ENCODE measurements at regions not wholly inside any gene's neighbourhood (a gene's known extent, or its start where the extent isn't known, plus 50 kb on each side); places are given as distances from the start of the nearest gene placed in this dataset.
"Not testable (repeated sequence)": the region's sequence is repeated elsewhere in the genome, so short reads cannot be mapped to it uniquely, and the experiment has no call there.

DNA sequence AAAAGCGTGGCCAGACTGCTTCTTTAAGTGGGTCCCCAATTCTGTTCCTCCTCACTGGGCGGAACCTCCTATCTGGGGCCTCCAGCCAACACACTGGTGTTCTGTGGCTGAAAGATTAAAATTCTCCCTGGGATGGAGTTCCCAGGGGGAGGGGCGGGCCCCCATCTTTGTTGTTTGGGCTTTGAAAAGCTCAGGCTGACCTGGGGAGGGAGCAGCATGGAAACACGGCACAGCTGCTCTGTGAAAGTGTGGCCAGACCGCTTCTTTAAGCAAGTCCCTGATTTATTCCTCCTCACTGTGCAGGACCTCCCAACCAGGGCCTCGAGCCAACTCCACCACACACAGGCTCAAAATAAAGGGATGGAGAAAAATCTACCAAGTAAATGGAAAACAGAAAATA, 219.5 kb downstream of the TMEM47 start:
- ATAC-seq (peak; percentile 67), DNase-seq (ENCODE audit: low spot score) (no peak)
- intact Hi-C loops (cut with DNase I), result no loop called here

DNA sequence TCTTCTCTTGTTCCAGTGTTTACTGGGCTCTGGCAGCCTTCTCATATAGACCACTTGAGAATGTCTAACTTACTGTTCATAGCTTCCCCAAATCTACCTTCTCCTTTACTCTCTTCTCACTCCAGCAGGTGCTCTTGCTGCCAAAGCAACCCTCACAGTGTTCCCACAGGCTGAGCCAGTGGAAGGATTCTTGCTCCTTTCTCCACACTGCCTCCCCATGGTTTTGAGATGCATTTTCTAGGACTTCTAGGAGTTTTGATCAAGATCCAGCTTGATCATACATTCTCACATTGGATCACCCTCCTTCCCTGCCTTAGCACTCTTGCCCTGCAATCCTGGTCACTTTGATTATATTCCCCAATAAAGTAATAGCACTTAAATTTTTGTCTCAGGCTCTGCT, 230.8 kb downstream of the TMEM47 start:
- ATAC-seq (no peak), DNase-seq (ENCODE audit: low spot score) (no peak)
- intact Hi-C loops (cut with DNase I), result no loop called here

DNA sequence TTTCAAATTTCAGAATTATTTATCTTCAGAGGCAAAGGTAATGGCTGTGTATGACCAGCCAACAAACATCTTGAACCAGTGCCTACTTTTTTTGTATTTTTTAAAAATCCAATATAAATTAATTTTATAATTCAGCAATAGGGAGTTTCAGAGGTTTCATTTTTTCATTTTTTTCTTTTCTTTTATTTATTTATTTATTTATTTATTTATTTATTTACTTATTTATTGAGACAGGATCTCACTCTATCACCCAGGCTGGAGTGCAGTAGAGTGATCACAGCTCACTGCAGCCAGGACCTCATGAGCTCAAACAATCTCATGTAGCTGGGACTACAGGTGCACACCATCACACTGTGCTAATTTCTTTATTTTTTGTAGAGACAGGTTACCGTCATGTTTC, 250.5 kb downstream of the TMEM47 start:
- DNase-seq (ENCODE audit: low spot score), result no peak
- no peak for ATAC-seq
- intact Hi-C loops (cut with DNase I), result no loop called here

DNA sequence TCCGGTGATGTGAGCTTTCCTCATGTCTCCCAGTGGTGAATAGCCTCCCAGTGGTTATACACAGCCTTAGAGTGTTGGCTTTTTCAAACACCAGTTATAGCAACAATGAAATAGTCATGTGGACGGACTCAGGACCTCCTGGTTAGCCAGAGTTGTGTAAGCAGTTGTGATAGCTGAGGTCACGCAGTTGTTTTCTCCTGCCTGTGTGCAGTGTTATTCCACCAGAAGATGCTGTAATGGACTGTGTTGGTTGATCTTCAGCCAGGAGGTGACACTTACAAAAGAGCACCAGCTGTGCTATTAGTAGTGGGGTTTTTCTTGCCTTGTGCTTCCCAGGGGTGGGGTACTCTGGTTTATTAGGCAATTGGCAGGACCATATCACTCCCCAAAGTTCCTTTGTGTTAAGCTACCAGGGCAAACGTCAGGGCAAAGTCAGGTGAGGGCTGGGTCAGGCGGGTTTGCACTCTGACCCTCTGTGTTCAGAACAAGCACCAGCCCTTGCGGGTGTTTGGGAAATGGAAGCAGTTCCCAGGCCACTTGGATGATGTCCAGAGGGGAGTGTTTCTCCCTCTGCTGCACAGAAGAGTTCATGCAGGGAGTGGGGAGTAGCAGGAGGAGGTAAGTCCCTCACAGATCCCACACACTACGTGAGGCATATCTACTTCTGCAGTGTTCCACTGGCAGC, 252.6 kb downstream of the TMEM47 start:
- DNase-seq (ENCODE audit: low spot score), result no peak
- intact Hi-C loops (cut with DNase I), result no loop called here
- ATAC-seq, result peak; percentile 94

DNA sequence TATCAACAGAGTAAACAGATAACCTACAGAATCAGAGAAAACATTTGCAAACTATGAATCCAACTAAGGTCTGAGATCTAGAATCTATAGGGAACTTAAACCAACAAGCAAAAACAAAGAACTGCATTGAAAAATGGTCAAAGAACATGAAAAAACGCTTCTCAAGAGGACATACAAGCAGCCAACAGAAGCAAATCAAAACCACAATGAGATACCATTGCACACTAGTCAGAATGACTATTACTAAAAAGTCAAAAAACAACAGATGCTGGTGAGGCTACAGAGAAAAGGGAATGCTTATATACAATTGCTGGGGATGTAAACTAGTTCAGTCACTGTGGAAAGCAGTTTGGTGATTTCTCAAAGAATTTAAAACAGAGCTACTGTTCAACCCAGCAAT, 255.7 kb downstream of the TMEM47 start:
- DNase-seq (ENCODE audit: low spot score), result no peak
- ATAC-seq, result no peak
- intact Hi-C loops (cut with DNase I), result no loop called here

DNA sequence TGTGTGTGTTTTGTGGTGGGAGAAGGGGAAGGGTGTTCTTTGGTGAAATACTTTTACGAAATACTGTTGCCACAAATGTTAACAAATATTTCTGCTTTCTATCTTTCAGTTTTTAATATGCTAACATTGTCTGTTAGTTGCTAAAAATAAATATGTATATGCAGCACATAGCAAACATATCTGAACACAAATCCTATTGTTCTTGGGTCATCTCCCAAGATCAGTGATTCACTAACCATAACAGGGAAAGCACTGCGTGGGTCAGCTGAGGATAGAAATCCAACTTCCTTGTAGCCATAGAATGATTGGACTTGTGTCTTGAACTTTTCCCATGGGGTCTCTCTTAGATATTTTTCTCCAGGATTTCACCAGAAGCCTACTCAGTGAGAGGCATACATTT, 250.3 kb upstream of the FAM47A start:
- no peak for DNase-seq (ENCODE audit: low spot score)
- intact Hi-C loops (cut with DNase I), result no loop called here
- no peak for ATAC-seq

DNA sequence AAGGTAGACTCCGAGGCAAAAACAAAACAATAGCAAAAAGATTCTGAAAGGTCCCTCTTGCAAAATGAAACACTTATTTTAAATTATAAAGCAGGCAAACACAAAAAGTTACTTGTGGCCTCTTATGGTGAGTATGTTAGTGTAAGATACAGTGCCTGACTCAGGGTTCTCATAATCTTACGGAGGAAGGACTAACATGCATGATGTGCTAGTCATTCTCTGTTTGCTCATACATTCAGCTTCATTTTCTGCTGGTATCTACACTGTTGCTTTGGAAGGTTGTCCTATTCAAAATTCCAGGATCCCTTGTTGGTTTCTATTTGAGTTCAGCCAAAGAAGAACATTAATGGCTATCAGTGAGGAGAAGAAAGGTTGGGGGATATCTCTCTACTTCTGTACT, 249.1 kb upstream of the FAM47A start:
- intact Hi-C loops (cut with DNase I), result no loop called here
- DNase-seq (ENCODE audit: low spot score) (no peak), ATAC-seq (no peak)

DNA sequence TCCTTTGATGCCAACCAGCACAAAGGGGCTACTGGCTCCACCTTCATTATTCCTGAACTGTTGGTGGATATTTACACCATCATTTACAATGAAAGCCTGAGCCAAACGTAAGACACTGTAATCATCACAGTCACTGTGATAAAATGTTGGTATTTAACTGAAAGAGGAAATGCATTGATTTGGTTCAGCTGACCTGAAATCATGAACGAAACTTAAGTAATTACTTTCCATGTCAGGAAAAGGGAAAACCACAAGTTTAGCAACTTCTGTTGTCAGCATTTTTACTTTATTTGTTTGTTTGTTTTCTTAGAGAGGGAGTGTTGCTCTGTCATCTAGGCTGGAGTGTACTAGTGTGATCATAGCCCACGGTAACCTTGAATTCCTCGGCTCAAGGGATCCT, 247.8 kb upstream of the FAM47A start:
- intact Hi-C loops (cut with DNase I), result no loop called here
- DNase-seq (ENCODE audit: low spot score), result no peak
- no peak for ATAC-seq

DNA sequence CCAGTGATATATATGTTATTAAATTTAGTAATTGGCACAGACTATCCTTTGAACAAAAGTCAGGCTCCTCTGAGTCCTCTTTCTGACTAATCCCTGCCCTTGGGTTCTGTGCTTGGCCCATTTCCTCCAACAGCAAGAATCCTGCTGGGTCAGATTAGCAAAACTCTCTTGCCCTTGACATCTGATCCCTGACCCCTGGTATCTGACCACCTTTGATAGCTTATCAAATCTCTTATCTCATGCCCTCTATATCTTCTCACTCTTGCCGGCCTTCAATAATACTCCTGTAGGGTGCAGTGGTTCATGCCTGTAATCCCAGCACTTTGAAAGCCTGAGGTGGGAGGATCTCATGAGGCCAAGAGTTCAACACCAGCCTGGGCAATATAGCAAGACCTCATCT, 245.5 kb upstream of the FAM47A start:
- intact Hi-C loops (cut with DNase I), result no loop called here
- DNase-seq (ENCODE audit: low spot score), result no peak
- no peak for ATAC-seq

DNA sequence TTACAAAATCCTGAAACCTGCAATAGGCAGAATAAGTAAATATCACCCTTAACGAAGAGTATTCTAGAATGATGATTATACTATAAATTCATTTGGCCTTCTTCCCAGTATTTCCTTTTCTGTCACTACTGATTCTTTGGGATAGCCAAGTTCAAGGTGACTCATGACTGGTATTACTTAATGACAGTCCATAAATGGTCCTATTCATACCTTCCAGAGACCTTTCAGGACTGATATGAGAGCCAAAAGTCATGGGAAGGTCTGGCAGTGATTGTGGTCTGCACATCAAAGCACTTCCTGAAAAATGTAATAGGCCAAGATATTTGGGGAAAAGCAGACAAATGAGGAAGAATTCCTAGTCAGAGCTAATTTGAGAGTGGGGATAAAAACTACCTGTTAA, 239.6 kb upstream of the FAM47A start:
- intact Hi-C loops (cut with DNase I), result no loop called here
- ATAC-seq, result no peak
- DNase-seq (ENCODE audit: low spot score), result no peak

DNA sequence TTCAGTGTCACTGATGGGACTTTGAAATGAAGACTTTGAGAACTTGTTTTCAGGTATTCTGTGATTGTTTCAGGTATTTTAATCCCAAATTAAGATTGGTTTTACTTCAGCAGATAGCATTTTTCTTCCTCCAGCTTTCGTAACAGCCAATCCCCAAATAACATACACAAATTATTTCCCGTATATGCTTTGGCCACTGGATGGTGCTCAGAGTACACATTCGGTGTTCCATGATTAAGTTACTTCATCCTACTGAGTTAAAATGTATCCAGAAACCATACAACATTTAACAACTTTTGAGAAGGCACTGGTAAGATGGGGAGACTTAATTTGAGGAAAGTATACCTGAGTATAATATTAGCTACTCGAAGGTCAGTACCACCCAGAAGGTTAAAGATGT, 233.4 kb upstream of the FAM47A start:
- DNase-seq (ENCODE audit: low spot score) (no peak), ATAC-seq (peak; percentile 42)
- intact Hi-C loops (cut with DNase I), result no loop called here

DNA sequence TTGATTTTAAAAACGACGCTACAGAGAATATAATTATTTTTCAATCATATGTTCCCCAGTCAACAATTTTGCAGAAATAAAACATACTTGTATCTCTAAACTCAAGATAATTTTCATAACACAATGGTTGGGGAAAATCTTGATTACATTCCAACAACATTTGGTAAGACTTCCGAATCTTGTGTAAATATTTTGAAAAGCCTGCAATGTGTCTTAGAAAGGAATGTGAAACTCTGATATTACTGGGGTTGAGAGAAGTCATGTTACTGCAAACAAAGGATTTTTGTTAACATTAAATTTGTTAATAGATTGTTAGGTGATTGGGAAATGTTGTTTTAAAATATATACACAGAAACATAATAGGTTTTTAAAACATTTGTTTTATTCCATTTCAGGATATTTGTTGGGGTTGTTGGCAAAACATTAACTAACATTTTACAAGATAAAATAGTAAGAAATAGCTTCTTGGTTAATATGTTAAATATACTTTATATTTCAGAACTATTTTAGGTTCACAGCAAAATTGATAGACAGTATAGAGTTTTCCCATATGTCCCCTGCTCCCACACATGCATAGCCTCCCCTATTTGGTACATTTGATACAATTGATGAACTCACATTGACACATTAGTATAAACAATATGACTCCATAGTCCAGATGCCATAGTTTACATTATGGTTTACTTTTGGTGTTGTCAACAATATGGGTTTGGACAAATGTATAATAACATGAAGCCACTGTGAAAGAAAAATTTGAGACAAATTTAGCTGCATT, 218.6 kb upstream of the FAM47A start:
- DNase-seq (ENCODE audit: low spot score), result no peak
- intact Hi-C loops (cut with DNase I), result no loop called here
- no peak for ATAC-seq

DNA sequence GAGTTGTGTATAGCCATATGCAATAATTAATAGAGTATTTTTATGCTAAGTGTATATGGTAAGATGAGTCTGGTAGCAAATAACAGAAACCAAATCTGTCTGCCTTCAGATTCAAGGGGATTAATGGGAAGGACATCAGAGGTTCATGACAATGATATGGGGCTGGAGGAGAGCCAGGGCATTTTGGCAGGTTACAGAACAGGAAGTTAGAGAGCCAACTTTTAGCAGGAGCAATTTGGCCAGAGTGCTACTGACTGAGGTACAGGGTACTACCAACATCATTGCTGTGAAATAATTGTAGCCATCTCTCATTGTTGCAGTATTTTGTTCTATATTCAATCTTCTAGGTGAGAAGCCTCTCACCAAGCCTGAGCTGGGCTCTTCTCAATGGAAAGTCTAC, 210.9 kb upstream of the FAM47A start:
- ATAC-seq (no peak), DNase-seq (ENCODE audit: low spot score) (no peak)
- intact Hi-C loops (cut with DNase I), result no loop called here

DNA sequence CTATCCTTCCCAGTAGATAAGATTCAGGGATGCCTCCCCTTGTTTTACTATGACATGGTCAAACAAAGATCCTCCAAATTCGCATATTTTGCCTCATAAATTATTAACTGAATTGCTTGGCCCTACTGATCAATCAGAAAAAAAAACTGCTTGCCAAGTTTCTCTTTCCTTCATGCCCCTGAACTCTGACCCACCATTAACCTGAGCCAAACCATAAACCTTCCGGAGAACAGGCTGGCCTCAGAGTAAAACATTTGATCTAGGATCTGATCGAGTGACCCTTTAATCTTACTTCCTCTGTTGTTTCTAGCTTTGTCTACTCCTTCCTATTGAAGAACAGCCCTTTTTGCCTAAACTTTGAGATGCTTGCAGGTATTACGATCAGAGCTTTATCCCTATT, 209.7 kb upstream of the FAM47A start:
- no peak for ATAC-seq
- no peak for DNase-seq (ENCODE audit: low spot score)
- intact Hi-C loops (cut with DNase I), result no loop called here

DNA sequence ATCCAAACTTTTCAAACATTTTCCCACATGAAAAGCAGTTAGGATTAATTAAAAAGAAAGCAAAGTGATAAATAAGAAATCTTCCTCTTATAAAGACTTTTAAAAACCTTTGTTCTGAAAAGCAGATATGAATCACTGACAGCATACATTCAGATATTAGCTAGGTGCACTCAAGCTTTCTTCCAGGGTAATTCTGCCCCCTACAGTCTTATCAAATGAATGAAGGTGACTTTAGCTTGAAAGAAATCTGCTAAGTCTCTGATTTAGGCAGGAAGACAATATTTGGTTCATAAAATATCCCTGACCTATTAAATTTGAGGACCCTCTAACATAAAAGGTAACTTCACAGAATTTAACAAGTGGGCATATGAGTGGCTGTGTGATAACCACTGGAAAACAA, 209.1 kb upstream of the FAM47A start:
- DNase-seq (ENCODE audit: low spot score) (no peak), ATAC-seq (no peak)
- intact Hi-C loops (cut with DNase I), result no loop called here

DNA sequence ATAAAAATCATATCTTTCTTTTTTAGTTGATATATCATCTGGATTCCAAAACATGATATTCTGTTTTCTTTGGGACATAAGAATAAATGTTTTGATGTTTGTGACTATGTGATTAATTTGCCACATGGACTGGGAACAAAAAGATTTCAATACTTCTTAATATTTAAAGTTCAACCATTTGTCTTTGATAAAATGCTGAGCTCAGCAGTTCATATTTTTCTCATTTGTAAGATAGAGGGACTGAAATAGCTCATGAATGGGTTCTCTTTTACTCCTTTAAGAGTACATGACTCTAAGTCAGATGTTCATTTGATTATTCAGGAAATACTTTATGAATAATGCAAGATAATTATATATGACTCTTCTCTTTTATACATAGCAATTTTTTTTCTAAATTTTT, 205.9 kb upstream of the FAM47A start:
- intact Hi-C loops (cut with DNase I), result no loop called here
- no peak for ATAC-seq
- DNase-seq (ENCODE audit: low spot score), result no peak

DNA sequence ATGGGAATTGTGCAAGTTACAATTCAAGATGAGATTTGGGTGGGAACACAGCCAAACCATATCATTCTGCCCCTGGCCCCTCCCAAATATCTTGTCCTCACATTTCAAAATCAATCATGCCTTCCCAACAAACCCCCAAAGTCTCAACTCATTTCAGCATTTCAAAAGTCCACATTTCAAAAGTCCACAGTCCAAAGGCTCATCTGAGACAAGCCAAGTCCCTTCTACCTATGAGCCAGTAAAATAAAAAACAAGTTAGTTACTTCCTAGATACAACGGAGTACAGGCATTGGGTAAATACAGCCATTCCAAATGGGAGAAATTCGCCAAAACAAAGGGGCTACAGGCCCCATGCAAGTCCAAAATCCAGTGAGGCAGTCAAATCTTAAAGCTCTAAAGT, 203.3 kb upstream of the FAM47A start:
- intact Hi-C loops (cut with DNase I); ATAC-seq; DNase-seq (ENCODE audit: low spot score): not testable (repeated sequence)

DNA sequence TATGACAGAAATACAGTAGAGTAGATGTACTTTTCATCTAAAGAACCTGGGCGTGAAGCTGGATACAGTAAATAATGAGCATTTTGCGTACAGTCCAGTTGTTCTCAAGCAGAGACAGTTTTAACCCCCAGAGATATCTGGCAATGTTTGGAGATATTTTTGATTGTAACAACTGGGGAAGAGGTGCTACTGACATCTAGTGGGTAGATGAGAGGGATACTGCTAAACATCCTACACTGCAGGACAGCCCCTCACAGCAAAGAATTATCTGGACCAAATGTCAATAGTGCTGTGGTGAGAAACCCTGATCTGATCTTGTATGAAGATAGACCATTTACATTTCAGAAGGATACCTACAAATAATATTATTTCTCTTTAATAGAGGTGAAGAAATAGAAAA, 200.2 kb upstream of the FAM47A start:
- DNase-seq (ENCODE audit: low spot score), result no peak
- ATAC-seq, result no peak
- intact Hi-C loops (cut with DNase I), result no loop called here

DNA sequence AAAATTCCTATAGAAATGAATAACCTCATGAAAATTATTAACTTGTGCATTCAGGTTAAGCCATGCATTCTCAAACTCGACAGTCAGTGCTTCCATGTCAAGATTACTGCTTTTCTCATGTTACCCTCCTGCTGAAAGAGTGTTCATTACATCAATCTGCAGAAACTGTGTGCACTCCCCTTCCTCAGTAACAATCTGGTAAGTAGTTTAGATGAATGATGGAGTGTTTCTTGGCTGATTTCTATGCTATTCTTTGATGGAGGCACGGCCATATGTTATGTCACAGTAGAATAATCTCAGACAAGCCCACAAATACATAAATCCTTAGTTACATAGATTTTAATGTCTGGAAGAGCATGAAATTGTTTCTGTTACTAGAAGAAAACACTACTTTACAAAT, 193.3 kb upstream of the FAM47A start:
- intact Hi-C loops (cut with DNase I), result no loop called here
- no peak for ATAC-seq
- no peak for DNase-seq (ENCODE audit: low spot score)

DNA sequence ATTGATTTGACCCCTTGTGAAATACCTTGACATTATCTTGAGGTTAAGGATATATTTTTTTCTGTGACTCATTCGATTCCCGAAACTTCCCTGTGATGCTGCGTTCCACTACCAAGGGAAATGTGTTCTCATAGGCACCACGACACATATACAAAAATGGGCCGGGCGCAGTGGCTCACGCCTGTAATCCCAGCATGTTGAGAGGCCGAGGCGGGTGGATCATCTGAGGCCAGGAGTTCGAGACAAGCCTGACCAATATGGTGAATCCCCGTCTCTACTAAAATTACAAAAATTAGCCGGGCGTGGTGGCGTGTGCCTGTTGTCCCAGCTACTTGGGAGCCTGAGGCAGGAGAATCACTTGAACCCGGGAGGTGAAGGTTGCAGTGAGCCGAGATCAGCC, 188.3 kb upstream of the FAM47A start:
- ATAC-seq; intact Hi-C loops (cut with DNase I); DNase-seq (ENCODE audit: low spot score): not testable (repeated sequence)

DNA sequence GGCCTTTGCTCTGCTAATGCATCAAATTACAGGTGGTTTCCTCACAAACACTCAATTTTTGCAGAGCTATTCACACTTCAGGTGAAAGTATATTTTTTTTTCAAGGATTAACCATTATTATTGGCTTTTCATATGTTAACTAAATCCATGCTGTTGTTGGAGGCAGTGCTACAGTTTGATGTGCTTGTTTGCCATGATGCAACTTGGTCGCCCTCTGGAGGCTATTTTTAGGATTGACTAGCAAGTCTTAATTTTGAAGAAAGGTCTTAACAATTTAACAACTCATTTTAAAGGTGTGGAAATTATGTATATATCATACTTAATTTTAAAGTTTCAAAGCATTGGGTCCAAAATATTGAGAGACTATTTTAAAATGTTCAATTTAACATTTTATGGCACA, 168.8 kb upstream of the FAM47A start:
- ATAC-seq, result no peak

More for the DNA sequence above, 168.8 kb upstream of the FAM47A start:
- intact Hi-C loops (cut with DNase I), result no loop called here
- DNase-seq (ENCODE audit: low spot score), result no peak
